Colonic mucosa (tissue), 4 donors: ENCODE measurements at regions not wholly inside any gene's neighbourhood (a gene's known extent, or its start where the extent isn't known, plus 50 kb on each side); places are given as distances from the start of the nearest gene placed in this dataset.

ENCODE experiments used
- DNase-seq: peaks from one replicate; pipeline ENCODE4 v3.0.0-alpha.2; 2020
- H3K27ac ChIP-seq: fragments of 200-600 bp; one replicate; pipeline ENCODE4 v1.8.0; 2021
- H3K27me3 ChIP-seq: fragments of 200-600 bp; one replicate; pipeline ENCODE4 v1.8.0; 2021
- H3K36me3 ChIP-seq: fragments of 200-600 bp; one replicate; pipeline ENCODE4 v1.8.0; 2021
- H3K4me1 ChIP-seq: fragments of 200-600 bp; one replicate; pipeline ENCODE4 v1.8.0; 2021; ENCODE audit warnings: mild to moderate bottlenecking
- H3K4me3 ChIP-seq: fragments of 200-600 bp; one replicate; pipeline ENCODE4 v1.8.0; 2021
- H3K9ac ChIP-seq, 2 donors: one replicate each; pipeline ENCODE4 v1.7.0; 2013; ENCODE audit warnings: control low read depth in 2 of 2, low read depth in 2 of 2, low read length in 2 of 2
- H3K9me3 ChIP-seq: fragments of 200-600 bp; one replicate; pipeline ENCODE4 v1.8.0; 2021
- intact Hi-C: fragments of 100-400 bp; cut with DNase I; formaldehyde crosslinking; loops from one replicate; pipeline ENCODE4 v1.14.1; 2022
- TF ChIP-seq, protein P1 (sequence below): fragments of 200-600 bp; IDR thresholded peaks from one replicate; pipeline ENCODE4 v1.8.0; 2022; ENCODE audit warnings: antibody characterized with exemption, mild to moderate bottlenecking
- donor health status: healthy.
- donor health status: DM: no; HTN: no; CAD: no.
- donor health status: DM: no; HTN: no; CAD: no.

- TF ChIP-seq, protein P1, sequence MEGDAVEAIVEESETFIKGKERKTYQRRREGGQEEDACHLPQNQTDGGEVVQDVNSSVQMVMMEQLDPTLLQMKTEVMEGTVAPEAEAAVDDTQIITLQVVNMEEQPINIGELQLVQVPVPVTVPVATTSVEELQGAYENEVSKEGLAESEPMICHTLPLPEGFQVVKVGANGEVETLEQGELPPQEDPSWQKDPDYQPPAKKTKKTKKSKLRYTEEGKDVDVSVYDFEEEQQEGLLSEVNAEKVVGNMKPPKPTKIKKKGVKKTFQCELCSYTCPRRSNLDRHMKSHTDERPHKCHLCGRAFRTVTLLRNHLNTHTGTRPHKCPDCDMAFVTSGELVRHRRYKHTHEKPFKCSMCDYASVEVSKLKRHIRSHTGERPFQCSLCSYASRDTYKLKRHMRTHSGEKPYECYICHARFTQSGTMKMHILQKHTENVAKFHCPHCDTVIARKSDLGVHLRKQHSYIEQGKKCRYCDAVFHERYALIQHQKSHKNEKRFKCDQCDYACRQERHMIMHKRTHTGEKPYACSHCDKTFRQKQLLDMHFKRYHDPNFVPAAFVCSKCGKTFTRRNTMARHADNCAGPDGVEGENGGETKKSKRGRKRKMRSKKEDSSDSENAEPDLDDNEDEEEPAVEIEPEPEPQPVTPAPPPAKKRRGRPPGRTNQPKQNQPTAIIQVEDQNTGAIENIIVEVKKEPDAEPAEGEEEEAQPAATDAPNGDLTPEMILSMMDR: no peak
- no peaks in the 10 kb centered on the region for H3K9me3 ChIP-seq
- H3K27ac ChIP-seq: no peak overlapping the region
- DNase-seq: no peak
- no peaks in the 10 kb centered on the region for H3K4me1 ChIP-seq
- intact Hi-C loops: no loop called here
- H3K27me3 ChIP-seq: no peaks in the 10 kb centered on the region
- H3K36me3 ChIP-seq: no peaks in the 10 kb centered on the region
- H3K4me3 ChIP-seq: no peak overlapping the region
- H3K9ac ChIP-seq: no peak overlapping the region
These were observed 326.3 kb downstream of the C4orf33 start for GRCh38 chr4:129422277-129422676.

- Histone ChIP-seq H3K9me3 (no peaks in the 10 kb centered on the region), H3K9ac (no peak overlapping the region), H3K4me1 (no peaks in the 10 kb centered on the region), H3K27ac (no peak overlapping the region), H3K36me3 (no peaks in the 10 kb centered on the region), H3K4me3 (no peak overlapping the region), H3K27me3 (no peaks in the 10 kb centered on the region)
- DNase-seq: no peak
- intact Hi-C loops: no loop called here
- TF ChIP-seq, protein P1: no peak
These were observed 332.5 kb downstream of the C4orf33 start for GRCh38 chr4:129428454-129428853.

- no peaks in the 10 kb centered on the region for H3K36me3 ChIP-seq
- no peaks in the 10 kb centered on the region for H3K9me3 ChIP-seq
- no peaks in the 10 kb centered on the region for H3K4me1 ChIP-seq
- H3K9ac ChIP-seq: no peak overlapping the region
- intact Hi-C loops: no loop called here
- no peaks in the 10 kb centered on the region for H3K27me3 ChIP-seq
- TF ChIP-seq, protein P1: no peak
- DNase-seq: no peak
- no peak overlapping the region for H3K4me3 ChIP-seq
- H3K27ac ChIP-seq: no peak overlapping the region
These were observed 333.8 kb downstream of the C4orf33 start for GRCh38 chr4:129429581-129430320.

- Histone ChIP-seq H3K9ac (no peak overlapping the region), H3K4me1 (no peaks in the 10 kb centered on the region), H3K27ac (no peak overlapping the region), H3K27me3 (no peaks in the 10 kb centered on the region), H3K4me3 (no peak overlapping the region), H3K9me3 (no peaks in the 10 kb centered on the region), H3K36me3 (no peaks in the 10 kb centered on the region)
- TF ChIP-seq, protein P1: no peak
- intact Hi-C loops: no loop called here
- DNase-seq: no peak
These were observed 341.4 kb downstream of the C4orf33 start for GRCh38 chr4:129437347-129437746.

DNA sequence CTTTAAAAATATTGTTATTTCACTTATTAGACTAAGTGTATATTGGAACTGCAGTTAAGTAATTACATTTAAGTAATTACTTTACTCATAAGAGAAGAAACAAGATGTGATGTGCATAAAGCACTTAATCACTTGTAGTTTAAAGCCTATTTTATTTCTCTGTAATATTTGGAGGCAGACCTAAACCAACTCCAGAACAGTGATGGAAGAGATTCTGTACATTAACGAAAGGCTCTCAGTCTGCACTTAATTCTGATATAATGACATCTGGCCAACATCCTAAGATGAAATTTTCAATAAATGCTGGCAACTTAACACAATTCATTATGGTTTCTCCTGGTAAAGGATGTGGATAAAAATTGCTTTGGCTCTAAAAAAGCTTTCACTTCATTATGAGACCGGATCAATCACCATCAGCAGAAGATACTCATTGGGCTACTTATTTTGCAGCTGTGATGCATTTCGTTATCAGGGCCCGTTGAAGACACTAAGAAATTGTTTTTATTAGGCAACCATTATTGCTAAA lies 342.6 kb downstream of the C4orf33 start:
- Histone ChIP-seq H3K9ac (no peak overlapping the region), H3K9me3 (no peaks in the 10 kb centered on the region), H3K4me3 (no peak overlapping the region), H3K36me3 (no peaks in the 10 kb centered on the region), H3K4me1 (no peaks in the 10 kb centered on the region), H3K27me3 (no peaks in the 10 kb centered on the region), H3K27ac (no peak overlapping the region)
- TF ChIP-seq, protein P1: no peak
- DNase-seq: no peak
- intact Hi-C loops: no loop called here
